Keratinocyte (primary cell): ENCODE measurements at regions not wholly inside any gene's neighbourhood (a gene's known extent, or its start where the extent isn't known, plus 50 kb on each side); places are given as distances from the start of the nearest gene placed in this dataset.

Experiments
- DNase-seq: peaks from one replicate; pipeline ENCODE4 v3.0.0-alpha.2; 2011; ENCODE audit warnings: low read depth, missing footprints, low spot score
- FAIRE-seq: peaks from 2 replicates; lab custom pipeline; 2011; peaks lifted over from hg19 to GRCh38; lab: Jason Lieb, UNC
- H2AFZ ChIP-seq: 2 replicates; pipeline ENCODE4 v1.6.0; 2012; ENCODE audit warnings: low read length, control low read depth, inconsistent platforms; ENCODE audit not compliant: control insufficient read depth
- H3K27ac ChIP-seq: 2 replicates; pipeline ENCODE4 v1.5.1; 2011; ENCODE audit warnings: low read length; ENCODE audit not compliant: control insufficient read depth, insufficient read depth
- H3K27me3 ChIP-seq: 3 replicates; pipeline ENCODE4 v1.6.0; 2011; ENCODE audit warnings: low read length; ENCODE audit not compliant: control insufficient read depth, insufficient read depth; ENCODE audit errors: extremely low read depth
- H3K36me3 ChIP-seq, 2 experiments: 2 replicates in 1 of 2; 3 replicates in 1 of 2; pipeline ENCODE4 v1.5.1; 2011; ENCODE audit warnings: low read length in 2 of 2, mild to moderate bottlenecking in 1 of 2; ENCODE audit not compliant: control insufficient read depth in 2 of 2, insufficient read depth in 2 of 2; ENCODE audit errors: extremely low read depth in 1 of 2
- H3K4me1 ChIP-seq: 3 replicates; pipeline ENCODE4 v1.5.1; 2011; ENCODE audit warnings: low read length; ENCODE audit not compliant: control insufficient read depth, insufficient read depth; ENCODE audit errors: extremely low read depth
- H3K4me2 ChIP-seq: 3 replicates; pipeline ENCODE4 v1.6.0; 2011; ENCODE audit warnings: low read depth, low read length; ENCODE audit not compliant: control insufficient read depth, insufficient read depth; ENCODE audit errors: extremely low read depth
- H3K4me3 ChIP-seq, 3 experiments: fragments of 200-600 bp in 1 of 3; sonication (generic) in 1 of 3; 2 replicates in 2 of 3; 3 replicates in 1 of 3; pipeline ENCODE4 v1.5.1; 2011 to 2016; ENCODE audit warnings: low read length in 3 of 3, mild to moderate bottlenecking in 3 of 3, control low read depth in 2 of 3, inconsistent platforms in 1 of 3, low read depth in 1 of 3, mixed read lengths in 1 of 3, mixed run types in 1 of 3, moderate library complexity in 1 of 3; ENCODE audit not compliant: control insufficient read depth in 2 of 3, insufficient read depth in 2 of 3; ENCODE audit errors: extremely low read depth in 1 of 3
- H3K79me2 ChIP-seq: 2 replicates; pipeline ENCODE4 v1.6.0; 2012; ENCODE audit warnings: low read length; ENCODE audit not compliant: control insufficient read depth, insufficient read depth
- H3K9ac ChIP-seq: 3 replicates; pipeline ENCODE4 v1.6.0; 2011; ENCODE audit warnings: low read length; ENCODE audit not compliant: control insufficient read depth, insufficient read depth; ENCODE audit errors: extremely low read depth
- H3K9me1 ChIP-seq: 3 replicates; pipeline ENCODE4 v1.6.0; 2011; ENCODE audit warnings: low read length; ENCODE audit not compliant: control insufficient read depth, insufficient read depth; ENCODE audit errors: extremely low read depth
- H3K9me3 ChIP-seq: 2 replicates; pipeline ENCODE4 v1.5.1; 2012; ENCODE audit warnings: low read depth, low read length; ENCODE audit not compliant: control insufficient read depth
- H4K20me1 ChIP-seq: 3 replicates; pipeline ENCODE4 v1.6.0; 2011; ENCODE audit warnings: low read length; ENCODE audit not compliant: control insufficient read depth, insufficient read depth; ENCODE audit errors: extremely low read depth
- CTCF ChIP-seq, 3 experiments: IDR thresholded peaks in 1 of 3; conservative IDR thresholded peaks in 1 of 3; optimal IDR thresholded peaks in 1 of 3; 2 replicates in 2 of 3; 3 replicates in 1 of 3; pipeline versions ENCODE3 to v1.5.1; 2011; ENCODE audit warnings: low read length in 3 of 3, mild to moderate bottlenecking in 3 of 3, moderate library complexity in 2 of 3, control low read depth in 1 of 3, inconsistent platforms in 1 of 3; ENCODE audit not compliant: insufficient read depth in 2 of 3; ENCODE audit errors: extremely low read depth in 1 of 3
- EZH2 ChIP-seq: IDR thresholded peaks from one replicate; pipeline ENCODE4 v1.6.1; 2012; ENCODE audit warnings: inconsistent platforms, mild to moderate bottlenecking, low read length, moderate library complexity
- dilution Hi-C: fragments of 300-500 bp; cut with MboI; formaldehyde crosslinking; loops from one replicate; pipeline ENCODE4 v1.7.0; 2020; ENCODE audit warnings: low sequenced_read_pairs; ENCODE audit not compliant: extremely low pct_ligation_motif_present

GRCh38 chr21:17348357-17348756 is 164.5 kb upstream of the CXADR start:
- Histone ChIP-seq H3K27ac (no peak overlapping the region), H3K79me2 (no peaks in the 10 kb centered on the region), H2AFZ (no peak overlapping the region), H3K36me3 (no peaks in the 10 kb centered on the region), H3K9ac (no peak overlapping the region), H4K20me1 (no peaks in the 10 kb centered on the region), H3K4me2 (no peak overlapping the region), H3K27me3 (no peaks in the 10 kb centered on the region), H3K4me1 (no peaks in the 10 kb centered on the region), H3K9me1 (no peaks in the 10 kb centered on the region), H3K4me3 (no peak overlapping the region), H3K9me3 (no peaks in the 10 kb centered on the region)
- FAIRE-seq (no peak), DNase-seq (no peak)
- TF ChIP-seq CTCF (optimal IDR thresholded peaks at IDR 0.05 in 1 of 3, IDR thresholded peaks at IDR 0.05 in 1 of 3, conservative IDR thresholded peaks at IDR 0.05 in 1 of 3; ENCODE audit: extremely low read depth in 1 of 3, insufficient read depth in 2 of 3, low read length in 3 of 3) (no peak), EZH2 (no peak)
- dilution Hi-C loops, result no loop called here

- FAIRE-seq (no peak), DNase-seq (no peak)
- Histone ChIP-seq H3K27me3 (no peaks in the 10 kb centered on the region), H3K4me3 (no peak overlapping the region), H3K36me3 (no peaks in the 10 kb centered on the region), H3K9me3 (no peaks in the 10 kb centered on the region), H3K79me2 (no peaks in the 10 kb centered on the region), H3K4me1 (no peaks in the 10 kb centered on the region), H2AFZ (no peak overlapping the region), H3K9ac (no peak overlapping the region), H3K4me2 (no peak overlapping the region), H3K27ac (no peak overlapping the region), H4K20me1 (no peaks in the 10 kb centered on the region), H3K9me1 (no peaks in the 10 kb centered on the region)
- TF ChIP-seq EZH2 (no peak), CTCF (optimal IDR thresholded peaks at IDR 0.05 in 1 of 3, IDR thresholded peaks at IDR 0.05 in 1 of 3, conservative IDR thresholded peaks at IDR 0.05 in 1 of 3; ENCODE audit: extremely low read depth in 1 of 3, insufficient read depth in 2 of 3, low read length in 3 of 3) (no peak)
- dilution Hi-C loops, result no loop called here
Observed at GRCh38 chr21:17348849-17349248, 164.0 kb upstream of the CXADR start.
